ENCODE measurements at regions not wholly inside any gene's neighbourhood (a gene's known extent, or its start where the extent isn't known, plus 50 kb on each side); places are given as distances from the start of the nearest gene placed in this dataset.
"Not testable (repeated sequence)": the region's sequence is repeated elsewhere in the genome, so short reads cannot be mapped to it uniquely, and the experiment has no call there.

DNA sequence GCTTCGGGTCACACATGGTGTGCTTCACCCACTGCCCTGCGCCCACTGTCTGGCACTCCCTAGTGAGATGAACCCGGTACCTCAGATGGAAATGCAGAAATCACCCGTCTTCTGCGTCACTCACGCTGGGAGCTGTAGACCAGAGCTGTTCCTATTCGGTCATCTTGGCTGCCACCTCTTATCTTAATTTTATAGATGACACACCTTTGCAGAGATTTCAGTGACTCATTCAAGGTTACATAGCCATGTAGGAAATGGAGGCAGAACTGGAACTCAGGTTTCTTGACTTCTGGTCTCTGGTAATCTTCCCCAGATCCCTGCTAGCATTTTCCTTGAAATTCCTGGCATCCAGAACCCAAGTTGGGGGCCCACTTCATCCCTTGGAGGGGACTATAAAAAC is 291.9 kb downstream of the PDCD6IP start:
- not testable (repeated sequence) for H3K27ac Mint-ChIP-seq; H3K27me3 Mint-ChIP-seq (ENCODE audit: low read depth)

DNA sequence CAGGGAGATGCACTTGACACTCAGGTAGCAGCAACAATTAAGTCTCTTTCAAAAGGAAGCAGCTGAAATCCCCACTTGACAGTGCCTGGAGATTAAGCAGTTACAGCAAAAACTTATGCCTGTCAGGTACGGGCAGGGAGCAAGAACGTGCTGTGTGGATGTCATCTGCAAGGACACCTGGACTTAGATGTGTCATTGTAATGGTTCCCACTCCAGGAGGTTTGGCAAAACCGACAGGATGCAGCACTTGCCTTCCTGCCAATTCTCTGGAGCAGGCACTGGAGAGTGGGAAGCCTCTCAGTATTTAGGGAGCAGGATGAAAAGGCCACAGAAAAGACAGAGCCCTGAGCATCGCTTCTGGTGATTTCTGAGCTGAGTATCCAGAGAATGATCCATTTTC is 292.4 kb downstream of the PDCD6IP start:
- DNase-seq (ENCODE audit: low spot score), result no peak
- H3K9me3 Mint-ChIP-seq, result no peaks in the 10 kb centered on the region
- intact Hi-C loops (cut with micrococcal nuclease), result no loop called here
- H3K27me3 Mint-ChIP-seq (ENCODE audit: low read depth), result no peaks in the 10 kb centered on the region
- H3K36me3 Mint-ChIP-seq (ENCODE audit: low read depth), result no peaks in the 10 kb centered on the region
- H3K27ac Mint-ChIP-seq, result no peak overlapping the region
- no peaks in the 10 kb centered on the region for H3K4me1 Mint-ChIP-seq (ENCODE audit: low read depth)
- no peak overlapping the region for H3K4me3 Mint-ChIP-seq (ENCODE audit: low read depth)

More for the DNA sequence above, 291.9 kb downstream of the PDCD6IP start:
- DNase-seq (ENCODE audit: low spot score); H3K9me3 Mint-ChIP-seq; H3K4me1 Mint-ChIP-seq (ENCODE audit: low read depth); H3K4me3 Mint-ChIP-seq (ENCODE audit: low read depth); intact Hi-C loops (cut with micrococcal nuclease); H3K36me3 Mint-ChIP-seq (ENCODE audit: low read depth): not testable (repeated sequence)

DNA sequence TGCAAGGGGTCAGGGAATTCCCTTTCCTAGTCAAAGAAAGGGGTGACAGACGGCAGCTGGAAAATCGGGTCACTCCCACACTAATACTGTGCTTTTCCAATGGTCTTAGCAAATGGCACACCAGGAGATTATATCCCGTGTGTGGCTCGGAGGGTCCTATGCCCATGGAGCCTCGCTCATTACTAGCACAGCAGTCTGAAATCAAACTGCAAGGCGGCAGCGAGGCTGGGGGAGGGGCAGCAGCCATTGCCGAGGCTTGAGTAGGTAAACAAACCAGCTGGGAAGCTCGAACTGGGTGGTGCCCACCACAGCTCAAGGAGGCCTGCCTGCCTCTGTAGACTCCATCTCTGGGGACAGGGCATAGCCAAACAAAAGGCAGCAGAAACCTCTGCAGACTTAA is 295.9 kb downstream of the PDCD6IP start:
- H3K9me3 Mint-ChIP-seq; H3K4me3 Mint-ChIP-seq (ENCODE audit: low read depth); H3K27ac Mint-ChIP-seq; DNase-seq (ENCODE audit: low spot score); H3K36me3 Mint-ChIP-seq (ENCODE audit: low read depth); intact Hi-C loops (cut with micrococcal nuclease); H3K4me1 Mint-ChIP-seq (ENCODE audit: low read depth); H3K27me3 Mint-ChIP-seq (ENCODE audit: low read depth): not testable (repeated sequence)

DNA sequence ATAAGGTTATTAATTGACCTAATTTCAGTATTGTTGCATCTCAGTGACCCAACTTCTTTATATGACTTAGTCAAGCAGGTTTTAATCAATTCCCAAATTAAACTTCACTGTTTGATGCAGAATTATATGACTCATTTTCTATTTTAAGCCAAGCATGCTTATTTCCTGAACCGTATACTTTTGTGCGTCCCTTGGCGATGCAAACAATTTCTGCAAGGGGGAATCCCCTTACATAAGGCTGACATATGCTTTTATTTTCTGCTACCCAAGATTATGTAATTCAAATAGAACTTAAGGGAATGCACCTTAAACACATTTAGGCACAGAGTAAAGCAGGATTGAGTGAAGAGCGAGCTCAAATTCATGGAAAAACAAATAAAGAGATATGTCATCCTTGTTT is 303.9 kb downstream of the PDCD6IP start:
- DNase-seq (ENCODE audit: low spot score), result no peak
- no peak overlapping the region for H3K4me3 Mint-ChIP-seq (ENCODE audit: low read depth)
- no peak overlapping the region for H3K27ac Mint-ChIP-seq
- intact Hi-C loops (cut with micrococcal nuclease), result no loop called here
- H3K9me3 Mint-ChIP-seq, result no peaks in the 10 kb centered on the region
- no peaks in the 10 kb centered on the region for H3K36me3 Mint-ChIP-seq (ENCODE audit: low read depth)
- H3K4me1 Mint-ChIP-seq (ENCODE audit: low read depth), result no peaks in the 10 kb centered on the region
- no peaks in the 10 kb centered on the region for H3K27me3 Mint-ChIP-seq (ENCODE audit: low read depth)

DNA sequence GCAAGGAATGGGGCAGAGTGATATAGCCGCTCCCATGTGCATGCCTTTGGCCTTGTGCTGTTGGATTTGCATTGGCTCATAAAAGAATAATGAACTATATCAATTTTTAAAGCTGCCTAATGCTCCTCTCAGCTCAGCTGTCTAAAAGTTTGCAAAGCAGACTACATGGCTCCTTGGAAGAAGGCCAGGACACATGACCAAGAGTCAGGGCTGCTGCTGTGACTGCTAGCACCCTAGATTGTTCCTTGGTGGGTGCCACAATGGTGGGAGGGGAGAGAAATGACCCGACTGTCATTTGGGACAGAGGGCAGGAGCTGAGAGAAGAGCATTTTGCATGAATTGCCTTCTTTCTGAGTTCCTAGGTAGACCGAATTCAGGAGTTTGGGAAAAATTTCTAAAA is 307.9 kb downstream of the PDCD6IP start:
- intact Hi-C loops (cut with micrococcal nuclease), result no loop called here
- Mint-ChIP-seq H3K36me3 (ENCODE audit: low read depth) (no peaks in the 10 kb centered on the region), H3K4me1 (ENCODE audit: low read depth) (no peaks in the 10 kb centered on the region), H3K4me3 (ENCODE audit: low read depth) (no peak overlapping the region), H3K9me3 (no peaks in the 10 kb centered on the region), H3K27ac (no peak overlapping the region), H3K27me3 (ENCODE audit: low read depth) (no peaks in the 10 kb centered on the region)
- DNase-seq (ENCODE audit: low spot score), result no peak

DNA sequence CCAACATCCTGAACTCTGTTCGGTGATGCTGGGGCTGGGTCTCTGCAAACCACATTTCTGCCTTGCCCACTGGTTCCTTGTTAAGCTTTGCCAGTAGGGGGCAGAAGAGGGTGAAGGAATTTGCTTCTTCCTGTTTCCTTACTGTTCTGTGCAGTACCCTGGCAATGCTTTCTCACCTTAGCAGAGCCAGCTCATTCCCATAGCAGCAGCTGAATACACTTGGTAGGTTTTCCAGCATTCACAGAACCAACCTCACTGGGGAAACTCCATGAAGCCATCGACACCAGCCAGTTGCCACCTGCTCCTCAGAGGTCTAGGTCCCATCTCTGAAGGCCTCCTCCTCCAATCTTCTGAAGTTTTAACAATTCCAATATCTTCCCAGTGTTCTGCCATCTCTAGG is 308.4 kb downstream of the PDCD6IP start:
- H3K9me3 Mint-ChIP-seq, result no peaks in the 10 kb centered on the region
- H3K36me3 Mint-ChIP-seq (ENCODE audit: low read depth), result no peaks in the 10 kb centered on the region

DNA sequence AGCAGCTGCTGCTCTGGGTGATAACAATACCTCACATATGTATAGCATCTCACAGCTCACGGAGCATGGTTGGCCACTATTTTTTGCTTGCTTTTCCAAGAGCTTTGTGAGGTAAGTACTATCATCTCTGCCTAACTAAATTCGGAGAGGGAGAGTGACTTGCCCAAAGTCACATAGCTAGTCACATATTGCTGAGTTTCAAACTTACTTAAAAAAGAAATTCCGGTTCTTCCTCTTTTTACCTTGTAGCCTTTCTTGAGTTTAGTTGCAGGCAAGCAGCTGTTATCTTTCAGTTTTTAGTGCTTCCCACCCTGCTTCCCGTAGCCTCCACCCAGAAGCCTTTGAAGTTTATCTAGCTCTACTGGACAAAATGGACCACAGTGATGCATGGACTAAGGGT is 309.2 kb downstream of the PDCD6IP start:
- intact Hi-C loops (cut with micrococcal nuclease), result no loop called here

More for the DNA sequence above, 308.4 kb downstream of the PDCD6IP start:
- no peak overlapping the region for H3K4me3 Mint-ChIP-seq (ENCODE audit: low read depth)
- no peaks in the 10 kb centered on the region for H3K4me1 Mint-ChIP-seq (ENCODE audit: low read depth)
- intact Hi-C loops (cut with micrococcal nuclease), result no loop called here
- DNase-seq (ENCODE audit: low spot score), result no peak
- no peaks in the 10 kb centered on the region for H3K27me3 Mint-ChIP-seq (ENCODE audit: low read depth)
- H3K27ac Mint-ChIP-seq, result no peak overlapping the region

DNA sequence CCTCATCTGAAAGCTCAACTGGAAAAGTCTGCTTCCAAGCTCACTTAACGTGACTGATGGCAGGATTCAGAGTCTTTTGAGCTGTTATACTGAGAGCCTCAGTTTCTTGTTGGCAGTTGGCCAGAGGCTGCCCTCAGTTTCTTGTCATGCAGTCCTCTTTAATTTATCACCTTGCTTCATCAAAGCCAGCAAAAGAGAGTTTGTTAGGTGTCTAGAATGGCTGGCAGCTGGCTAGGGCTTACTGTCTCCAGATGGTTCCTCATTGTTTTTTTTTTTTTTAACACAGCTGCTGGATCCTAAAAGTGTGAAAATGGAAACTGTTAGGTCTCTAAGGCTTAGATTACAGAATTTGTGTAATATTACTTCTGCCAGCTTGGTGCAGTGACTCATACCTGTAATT is 310.6 kb downstream of the PDCD6IP start:
- intact Hi-C loops (cut with micrococcal nuclease), result no loop called here
- no peak for DNase-seq (ENCODE audit: low spot score)
- Mint-ChIP-seq H3K4me3 (ENCODE audit: low read depth) (no peak overlapping the region), H3K27me3 (ENCODE audit: low read depth) (no peaks in the 10 kb centered on the region), H3K4me1 (ENCODE audit: low read depth) (no peaks in the 10 kb centered on the region), H3K27ac (no peak overlapping the region), H3K9me3 (no peaks in the 10 kb centered on the region), H3K36me3 (ENCODE audit: low read depth) (no peaks in the 10 kb centered on the region)

More for the DNA sequence above, 309.2 kb downstream of the PDCD6IP start:
- no peak overlapping the region for H3K4me3 Mint-ChIP-seq (ENCODE audit: low read depth)
- no peaks in the 10 kb centered on the region for H3K36me3 Mint-ChIP-seq (ENCODE audit: low read depth)
- no peak overlapping the region for H3K27ac Mint-ChIP-seq
- H3K4me1 Mint-ChIP-seq (ENCODE audit: low read depth), result no peaks in the 10 kb centered on the region
- H3K9me3 Mint-ChIP-seq, result no peaks in the 10 kb centered on the region
- H3K27me3 Mint-ChIP-seq (ENCODE audit: low read depth), result no peaks in the 10 kb centered on the region
- no peak for DNase-seq (ENCODE audit: low spot score)

DNA sequence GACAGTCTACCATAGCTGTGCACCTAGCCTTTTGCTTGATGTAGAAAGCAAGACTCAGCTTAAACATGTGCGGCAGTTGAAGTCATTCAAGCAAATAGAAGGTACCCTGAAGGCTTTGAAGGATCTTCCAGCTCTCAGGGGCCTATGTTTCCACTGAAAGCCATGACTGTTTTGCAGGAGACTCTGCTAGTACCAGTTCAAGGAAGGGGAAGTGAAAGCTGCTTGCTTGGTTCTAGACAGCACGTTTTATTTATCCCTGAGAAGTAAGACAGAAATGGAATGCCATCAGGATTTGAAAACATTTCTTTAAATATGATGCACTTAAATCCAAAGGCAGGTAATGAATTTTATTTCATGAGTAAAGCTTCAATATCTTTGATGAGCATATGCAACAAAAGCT is 311.4 kb downstream of the PDCD6IP start:
- intact Hi-C loops (cut with micrococcal nuclease), result no loop called here
- Mint-ChIP-seq H3K36me3 (ENCODE audit: low read depth) (no peaks in the 10 kb centered on the region), H3K9me3 (no peaks in the 10 kb centered on the region), H3K4me3 (ENCODE audit: low read depth) (no peak overlapping the region), H3K4me1 (ENCODE audit: low read depth) (no peaks in the 10 kb centered on the region), H3K27me3 (ENCODE audit: low read depth) (no peaks in the 10 kb centered on the region), H3K27ac (no peak overlapping the region)
- DNase-seq (ENCODE audit: low spot score), result no peak

DNA sequence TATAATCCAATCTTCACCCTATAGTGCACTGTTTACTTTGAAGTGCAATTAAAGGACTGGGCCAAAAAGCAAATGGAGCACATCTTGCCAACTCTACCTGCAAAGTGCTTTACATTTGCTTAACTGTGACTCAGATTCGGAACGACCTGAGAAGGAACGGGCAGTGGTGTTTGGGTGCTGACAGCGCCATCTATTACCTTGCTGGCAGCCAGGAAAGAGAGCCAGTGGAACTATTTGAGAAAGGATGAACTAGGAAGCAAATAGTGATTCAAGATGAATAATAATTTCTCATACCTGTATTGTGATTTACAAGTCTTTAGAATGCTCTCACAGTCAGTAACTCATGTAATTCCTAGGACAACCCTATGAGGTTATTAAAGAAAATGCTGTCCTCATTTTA is 312.9 kb downstream of the PDCD6IP start:
- H3K4me1 Mint-ChIP-seq (ENCODE audit: low read depth), result no peaks in the 10 kb centered on the region
- H3K27me3 Mint-ChIP-seq (ENCODE audit: low read depth), result no peaks in the 10 kb centered on the region
- DNase-seq (ENCODE audit: low spot score), result no peak
- H3K36me3 Mint-ChIP-seq (ENCODE audit: low read depth), result no peaks in the 10 kb centered on the region
- H3K9me3 Mint-ChIP-seq, result peaks cover 3% of the 10 kb centered on the region
- intact Hi-C loops (cut with micrococcal nuclease), result no loop called here
- no peak overlapping the region for H3K27ac Mint-ChIP-seq
- no peak overlapping the region for H3K4me3 Mint-ChIP-seq (ENCODE audit: low read depth)

DNA sequence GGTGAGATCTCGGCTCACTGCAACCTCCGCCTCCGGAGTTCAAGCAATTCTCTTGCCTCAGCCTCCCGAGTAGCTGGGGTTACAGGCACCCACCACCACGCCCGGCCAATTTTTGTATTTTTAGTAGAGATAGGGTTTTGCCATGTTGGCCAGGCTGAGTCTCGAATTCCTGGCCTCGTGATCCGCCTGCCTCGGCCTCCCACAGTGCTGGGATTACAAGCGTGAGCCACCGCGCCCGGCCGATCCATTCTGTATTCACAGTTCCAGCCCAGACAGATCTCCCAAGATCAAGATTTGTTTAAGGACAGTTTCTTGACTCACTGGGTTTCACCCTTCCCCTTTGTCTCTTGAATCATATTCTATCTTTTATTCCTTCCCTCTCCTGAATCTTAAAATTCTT is 313.8 kb downstream of the PDCD6IP start:
- H3K27ac Mint-ChIP-seq; H3K27me3 Mint-ChIP-seq (ENCODE audit: low read depth); DNase-seq (ENCODE audit: low spot score); H3K36me3 Mint-ChIP-seq (ENCODE audit: low read depth); H3K4me3 Mint-ChIP-seq (ENCODE audit: low read depth); H3K9me3 Mint-ChIP-seq; H3K4me1 Mint-ChIP-seq (ENCODE audit: low read depth); intact Hi-C loops (cut with micrococcal nuclease): not testable (repeated sequence)

DNA sequence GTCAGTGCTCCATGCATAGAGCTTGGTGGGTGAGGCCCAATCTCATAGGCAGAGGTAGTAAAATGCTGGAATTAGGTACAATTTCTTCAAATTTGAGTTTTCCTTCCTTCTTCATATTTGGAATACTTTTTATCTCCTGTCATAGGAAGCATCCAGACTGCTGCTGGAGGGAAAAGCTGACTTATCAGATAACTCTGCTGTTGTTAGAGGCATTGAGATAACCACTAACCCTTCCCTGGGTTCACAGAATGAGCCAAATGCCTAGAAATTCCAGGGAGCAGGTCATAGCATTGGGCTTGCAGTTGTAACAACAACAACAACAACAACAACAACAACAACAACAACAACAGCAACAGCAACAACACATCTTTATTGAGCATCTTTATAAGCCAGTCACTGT is 332.7 kb downstream of the PDCD6IP start:
- Mint-ChIP-seq H3K9me3 (no peaks in the 10 kb centered on the region), H3K4me3 (ENCODE audit: low read depth) (no peak overlapping the region), H3K27ac (no peak overlapping the region), H3K27me3 (ENCODE audit: low read depth) (no peaks in the 10 kb centered on the region), H3K4me1 (ENCODE audit: low read depth) (no peaks in the 10 kb centered on the region), H3K36me3 (ENCODE audit: low read depth) (no peaks in the 10 kb centered on the region)
- no peak for DNase-seq (ENCODE audit: low spot score)
- intact Hi-C loops (cut with micrococcal nuclease), result no loop called here

DNA sequence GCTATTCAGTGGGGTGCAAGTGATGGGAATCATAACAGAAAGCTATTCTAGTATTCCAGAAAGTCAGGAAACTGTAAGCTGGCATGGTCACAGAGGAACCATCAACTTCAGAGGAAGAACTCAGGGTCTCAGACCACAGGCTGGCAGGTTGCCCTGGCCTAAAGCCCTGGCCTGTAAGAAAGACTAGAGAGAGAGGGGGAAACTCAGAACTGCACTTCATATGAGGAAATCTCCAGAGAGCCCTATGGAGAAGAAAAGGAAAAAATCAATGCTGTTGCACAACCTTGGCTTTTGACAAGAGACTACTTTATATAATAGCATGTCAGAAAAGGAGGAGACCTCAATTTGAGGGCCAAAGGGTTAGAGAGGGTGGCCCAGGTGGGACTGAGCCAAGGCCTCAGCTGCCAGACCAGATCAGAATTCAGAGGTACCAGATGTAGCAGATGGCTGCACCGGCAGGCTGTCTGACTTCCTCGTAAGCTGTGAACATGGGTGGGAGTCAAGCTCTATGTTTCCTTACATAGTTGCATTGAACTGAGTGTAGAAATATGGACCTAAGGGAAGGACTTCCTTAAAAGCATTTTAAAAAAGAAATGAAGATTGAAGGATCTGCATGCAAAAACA is 333.8 kb downstream of the PDCD6IP start:
- H3K36me3 Mint-ChIP-seq (ENCODE audit: low read depth), result no peaks in the 10 kb centered on the region
- H3K9me3 Mint-ChIP-seq, result no peaks in the 10 kb centered on the region
- intact Hi-C loops (cut with micrococcal nuclease), result no loop called here
- no peak overlapping the region for H3K27ac Mint-ChIP-seq
- DNase-seq (ENCODE audit: low spot score), result no peak
- no peak overlapping the region for H3K4me3 Mint-ChIP-seq (ENCODE audit: low read depth)
- H3K4me1 Mint-ChIP-seq (ENCODE audit: low read depth), result no peaks in the 10 kb centered on the region
- no peaks in the 10 kb centered on the region for H3K27me3 Mint-ChIP-seq (ENCODE audit: low read depth)

DNA sequence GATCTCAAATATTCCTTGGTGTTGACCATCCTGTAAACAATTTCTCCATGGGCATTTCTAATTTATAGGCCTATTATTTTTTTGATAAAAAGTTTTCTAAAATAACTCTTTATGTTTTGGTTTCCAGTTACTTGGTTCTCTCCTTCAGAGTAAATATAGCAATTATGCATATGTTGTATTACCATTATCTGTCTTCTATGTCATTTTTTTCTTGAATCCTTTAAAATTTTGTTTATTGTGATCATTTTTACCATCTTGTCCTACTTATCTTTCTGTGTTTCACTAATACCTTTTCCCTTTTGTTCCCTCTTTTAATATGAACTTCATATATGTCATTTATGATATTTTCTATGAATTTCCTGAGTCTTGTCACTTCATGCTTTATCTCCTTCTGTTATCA is 341.1 kb downstream of the PDCD6IP start:
- H3K4me1 Mint-ChIP-seq (ENCODE audit: low read depth), result no peaks in the 10 kb centered on the region
- intact Hi-C loops (cut with micrococcal nuclease), result no loop called here
- no peaks in the 10 kb centered on the region for H3K9me3 Mint-ChIP-seq
- no peak for DNase-seq (ENCODE audit: low spot score)
- H3K27ac Mint-ChIP-seq, result no peak overlapping the region
- no peaks in the 10 kb centered on the region for H3K36me3 Mint-ChIP-seq (ENCODE audit: low read depth)
- H3K27me3 Mint-ChIP-seq (ENCODE audit: low read depth), result no peaks in the 10 kb centered on the region
- H3K4me3 Mint-ChIP-seq (ENCODE audit: low read depth), result no peak overlapping the region

All from activated T-helper 2 cell treated with anti-CD3 and anti-CD28 coated beads, Interferon-gamma antibody, Interleukin-2, Interleukin-4, amounts not matched to agents 10 μg/mL and 5 μg/mL and 100 μg/mL, durations not matched to agents 14 hours and 24 hours and 36 hours (primary cell).